GM18873 (cell line): ENCODE measurements at regions not wholly inside any gene's neighbourhood (a gene's known extent, or its start where the extent isn't known, plus 50 kb on each side); places are given as distances from the start of the nearest gene placed in this dataset.
"Not testable (repeated sequence)": the region's sequence is repeated elsewhere in the genome, so short reads cannot be mapped to it uniquely, and the experiment has no call there.

Source experiments
- ATAC-seq: cut with Tn5 transposase; IDR thresholded peaks from one replicate; pipeline ENCODE4 v1.9.1; 2021; ENCODE audit warnings: mild to moderate bottlenecking, moderate library complexity, moderate number of reproducible peaks; ENCODE audit not compliant: unreplicated experiment, low FRiP score

DNA sequence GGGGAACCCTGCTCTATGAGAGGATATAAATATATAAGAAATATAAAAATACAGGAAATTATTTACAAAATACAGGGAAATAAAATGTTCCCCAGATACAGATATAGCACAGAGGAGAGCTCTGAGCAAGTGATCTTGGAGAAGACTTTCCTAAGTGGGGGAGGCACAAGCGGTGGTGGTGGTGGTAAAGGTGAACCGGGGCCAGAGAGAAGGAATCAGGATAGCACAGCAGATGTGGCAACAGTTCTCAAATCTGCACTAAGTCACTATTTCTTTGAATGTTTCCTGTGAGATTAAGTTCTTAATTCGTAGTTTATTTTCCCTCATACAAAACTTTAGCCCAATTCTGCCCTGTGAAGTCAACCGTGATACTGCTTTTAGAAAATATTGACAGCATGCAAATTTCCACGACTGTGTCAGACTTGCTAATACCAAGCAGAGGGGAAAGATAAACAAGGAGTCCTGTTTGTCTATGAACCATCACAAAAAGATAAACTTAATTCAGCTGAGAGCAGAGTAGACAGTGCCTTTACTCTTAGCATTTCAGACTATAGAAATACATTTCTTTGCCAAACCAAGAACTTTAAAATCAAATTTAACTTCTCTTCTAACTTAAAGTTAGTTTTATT lies 237.5 kb upstream of the POGK start:
- no peak for ATAC-seq

- not testable (repeated sequence) for ATAC-seq
Measured at GRCh38 chr1:166602801-166603200, 236.5 kb upstream of the POGK start.

- ATAC-seq = no peak
Measured at GRCh38 chr1:166603296-166603695, 236.0 kb upstream of the POGK start.

- no peak for ATAC-seq
Measured at GRCh38 chr1:166605137-166605536, 234.1 kb upstream of the POGK start.

GRCh38 chr1:166612886-166613285 lies 226.4 kb upstream of the POGK start:
- no peak for ATAC-seq

GRCh38 chr1:166616206-166616605 lies 223.1 kb upstream of the POGK start:
- ATAC-seq = no peak

DNA sequence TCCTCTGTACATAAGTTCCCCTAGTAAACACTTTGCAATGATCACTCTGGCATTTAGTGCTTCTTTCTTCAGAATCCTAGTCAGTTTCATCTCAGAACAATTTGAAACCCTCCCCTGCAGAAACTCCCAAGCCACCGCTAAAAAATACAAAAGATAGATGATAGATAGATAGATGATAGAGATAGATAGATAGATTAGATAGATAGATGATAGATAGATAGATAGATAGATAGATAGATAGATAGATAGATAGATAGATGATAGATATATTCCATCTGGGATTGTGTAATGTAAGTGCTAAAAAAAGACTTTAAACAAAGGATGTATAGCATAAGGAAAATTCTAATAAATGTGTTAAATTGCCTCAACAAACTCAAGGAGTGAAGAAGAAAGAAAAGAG lies 212.6 kb upstream of the POGK start:
- ATAC-seq = no peak

DNA sequence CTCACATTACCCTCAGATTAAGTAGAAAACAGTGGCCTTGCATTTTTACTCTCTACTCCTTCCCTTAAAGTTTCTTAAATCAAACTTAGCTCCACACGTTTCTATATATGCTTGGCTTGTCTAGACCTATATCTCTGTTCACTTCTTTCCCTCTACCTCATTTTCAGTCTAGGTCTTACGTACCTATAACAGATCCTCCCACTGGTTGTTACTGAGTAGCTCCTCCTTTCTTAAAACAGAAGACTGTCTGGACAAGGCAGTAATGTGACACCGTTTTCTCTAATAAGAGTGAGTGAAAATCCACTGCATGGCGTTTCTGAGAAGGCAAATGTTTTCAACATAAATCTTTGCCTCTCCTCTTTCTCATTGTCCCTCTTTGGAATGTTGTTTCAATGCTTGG lies 211.7 kb upstream of the POGK start:
- no peak for ATAC-seq

DNA sequence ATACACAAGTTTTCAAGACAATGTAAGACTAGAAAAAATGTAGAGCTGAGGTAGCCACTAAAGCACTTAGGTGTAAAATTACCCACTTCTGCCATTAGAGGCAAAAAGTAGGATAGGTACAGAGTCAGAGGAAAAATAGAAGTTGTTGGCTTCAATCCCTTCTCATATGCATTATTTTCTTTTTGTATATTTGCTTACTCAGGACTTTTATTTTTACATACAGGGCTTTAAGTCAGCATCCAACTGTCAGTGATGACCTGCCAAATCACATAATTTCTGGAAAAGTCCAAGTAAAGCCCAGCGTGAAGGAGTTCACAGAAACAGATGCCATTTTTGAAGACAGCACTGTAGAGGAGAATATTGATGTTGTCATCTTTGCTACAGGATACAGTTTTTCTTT lies 211.0 kb upstream of the POGK start:
- no peak for ATAC-seq

- no peak for ATAC-seq
Measured at GRCh38 chr1:166629946-166630345, 209.3 kb upstream of the POGK start.

DNA sequence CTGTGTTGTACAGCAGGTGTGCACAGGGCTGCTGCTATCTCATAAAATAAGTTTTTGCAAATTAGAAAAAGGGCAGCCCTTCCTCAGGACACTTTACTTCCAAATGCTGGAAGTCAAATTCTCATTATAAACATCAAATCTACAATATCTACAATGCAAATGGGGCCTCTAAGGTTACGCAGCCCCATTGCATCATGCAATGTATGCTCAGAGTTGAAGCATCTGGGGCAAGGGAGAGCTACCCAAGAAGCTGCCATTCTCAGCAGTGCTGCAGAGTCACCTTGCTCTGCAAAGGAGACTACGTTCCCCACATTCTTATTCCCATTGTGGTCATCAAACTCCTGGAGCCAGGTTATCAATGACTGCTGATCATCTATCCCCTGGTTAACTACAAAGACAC lies 208.9 kb upstream of the POGK start:
- ATAC-seq = no peak

DNA sequence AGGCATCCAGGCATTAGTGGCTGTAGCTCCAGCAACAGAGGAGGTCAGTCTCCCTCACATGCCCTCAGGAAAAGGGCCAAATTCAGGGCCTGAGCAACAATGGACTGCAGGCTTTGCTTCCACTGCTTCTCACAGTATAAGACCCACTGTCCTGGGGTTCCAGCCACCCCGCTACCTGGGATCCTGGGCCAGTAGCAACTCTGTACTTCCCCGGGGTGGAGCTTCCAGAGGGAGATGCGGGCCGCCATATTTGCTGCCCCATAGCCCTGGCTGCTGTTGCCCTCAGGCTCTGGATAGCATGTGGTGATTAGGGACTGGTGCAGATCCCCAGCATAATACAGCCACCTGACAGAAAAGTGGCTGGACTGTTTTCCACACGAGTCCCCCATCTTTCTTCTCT lies 201.1 kb upstream of the POGK start:
- no peak for ATAC-seq

DNA sequence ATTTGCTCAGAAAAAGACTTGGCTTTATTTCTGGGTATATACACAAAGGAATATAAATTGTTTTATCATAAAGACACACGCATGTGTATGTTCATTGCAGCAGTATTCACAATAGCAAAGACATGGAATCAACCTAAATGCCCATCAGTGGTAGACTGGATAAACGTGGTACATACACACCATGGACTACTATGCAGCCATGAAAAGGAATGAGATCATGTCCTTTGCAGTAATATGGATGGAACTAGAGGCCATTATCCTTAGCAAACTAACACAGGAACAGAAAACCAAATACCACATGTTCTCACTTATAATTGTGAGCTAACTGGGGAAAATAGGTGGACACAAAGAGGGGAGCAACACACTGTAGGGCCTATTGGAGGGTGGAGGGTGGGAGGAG lies 182.0 kb upstream of the POGK start:
- not testable (repeated sequence) for ATAC-seq

GRCh38 chr1:166666790-166667189 lies 172.5 kb upstream of the POGK start:
- not testable (repeated sequence) for ATAC-seq

DNA sequence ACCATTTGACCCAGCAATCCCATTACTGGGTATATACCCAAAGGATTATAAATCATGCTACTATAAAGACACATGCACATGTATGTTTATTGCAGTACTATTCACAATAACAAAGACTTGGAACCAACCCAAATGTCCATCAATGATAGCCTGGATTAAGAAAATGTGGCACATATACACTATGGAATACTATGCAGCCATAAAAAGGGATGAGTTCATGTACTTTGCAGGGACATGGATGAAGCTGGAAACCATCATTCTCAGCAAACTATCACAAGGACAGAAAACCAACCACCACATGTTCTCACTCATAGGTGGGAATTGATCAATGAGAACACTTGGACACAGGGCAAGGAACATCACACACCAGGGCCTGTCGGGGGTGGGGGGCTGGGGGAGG lies 171.7 kb upstream of the POGK start:
- not testable (repeated sequence) for ATAC-seq

- ATAC-seq = no peak
Measured at GRCh38 chr1:166671627-166672026, 167.6 kb upstream of the POGK start.

DNA sequence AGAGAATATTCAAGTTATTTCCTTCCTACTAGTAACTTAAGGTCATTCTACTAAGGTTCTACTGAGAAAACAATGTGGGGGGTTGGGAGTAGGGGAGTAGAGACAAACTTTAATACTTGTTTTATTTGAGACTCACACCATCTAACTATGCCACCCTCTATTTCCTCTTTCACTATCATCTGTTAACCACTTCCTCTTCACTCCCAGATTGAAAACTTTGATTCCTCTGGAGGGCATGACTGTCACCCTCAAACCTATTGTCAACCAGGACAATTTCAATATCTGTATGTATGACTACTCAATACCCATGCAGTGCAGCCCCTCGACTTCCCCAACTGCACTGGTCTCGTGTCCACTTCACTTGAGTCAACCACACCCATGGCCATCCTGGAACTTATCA lies 165.6 kb upstream of the POGK start:
- ATAC-seq = no peak

DNA sequence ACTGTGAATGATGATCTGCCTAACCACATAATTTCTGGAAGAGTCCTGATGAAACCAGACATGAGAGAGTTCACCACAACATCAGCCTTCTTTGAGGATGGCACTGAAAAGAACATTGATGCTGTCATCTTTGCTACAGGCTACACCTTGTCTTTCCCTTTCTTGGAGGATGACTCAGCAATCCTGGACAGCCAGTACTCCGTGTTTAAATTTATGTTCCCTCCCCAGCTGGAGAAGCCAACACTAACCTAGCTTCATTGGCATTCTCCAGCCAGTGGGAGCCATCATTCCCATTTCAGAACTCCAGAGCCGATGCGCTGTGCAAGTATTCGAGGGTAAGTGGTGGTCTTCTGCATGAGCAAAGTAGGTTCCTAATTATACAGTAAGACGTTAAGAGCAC lies 164.1 kb upstream of the POGK start:
- ATAC-seq = no peak

GRCh38 chr1:166676981-166677380 lies 162.3 kb upstream of the POGK start:
- ATAC-seq = no peak

DNA sequence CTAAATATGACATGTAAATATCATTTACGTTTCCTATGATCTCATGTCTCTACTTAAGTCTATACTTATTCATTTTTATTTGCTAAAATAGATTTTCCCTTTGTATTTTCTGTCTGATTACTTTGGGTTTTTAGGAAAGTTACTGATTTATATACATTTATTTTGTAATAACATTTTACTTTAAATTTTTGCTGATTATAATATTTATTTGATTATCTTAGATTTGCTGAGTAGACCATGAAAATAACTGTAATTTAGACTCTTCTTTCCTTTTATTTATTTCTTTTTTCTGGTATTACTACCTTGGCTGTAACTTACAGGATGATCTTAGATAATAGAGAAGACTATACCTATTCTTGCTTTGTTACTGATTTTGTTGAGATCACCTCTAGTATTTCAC lies 159.9 kb upstream of the POGK start:
- no peak for ATAC-seq

GRCh38 chr1:166682588-166682987 lies 156.7 kb upstream of the POGK start:
- ATAC-seq = no peak

GRCh38 chr1:166684669-166685068 lies 154.6 kb upstream of the POGK start:
- ATAC-seq = not testable (repeated sequence)

DNA sequence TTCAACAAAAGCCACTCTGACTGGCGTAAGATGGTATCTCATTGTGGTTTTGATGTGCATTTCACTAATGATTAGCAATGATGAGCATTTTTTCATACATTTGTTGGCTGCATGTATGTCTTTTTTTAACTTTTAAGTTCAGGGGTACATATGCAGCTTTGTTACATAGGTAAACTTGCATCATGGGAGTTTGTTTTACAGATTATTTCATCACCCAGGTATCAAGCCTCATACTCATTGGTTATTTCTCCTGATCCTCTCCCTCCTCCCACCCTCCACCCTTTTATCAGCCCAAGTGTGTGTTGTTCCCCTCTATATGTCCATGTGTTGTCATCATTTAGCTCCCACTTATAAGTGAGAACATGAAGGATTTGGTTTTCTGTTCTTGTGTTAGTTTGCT lies 154.1 kb upstream of the POGK start:
- ATAC-seq = no peak
